ENCODE measurements at regions not wholly inside any gene's neighbourhood (a gene's known extent, or its start where the extent isn't known, plus 50 kb on each side); places are given as distances from the start of the nearest gene placed in this dataset.

DNA sequence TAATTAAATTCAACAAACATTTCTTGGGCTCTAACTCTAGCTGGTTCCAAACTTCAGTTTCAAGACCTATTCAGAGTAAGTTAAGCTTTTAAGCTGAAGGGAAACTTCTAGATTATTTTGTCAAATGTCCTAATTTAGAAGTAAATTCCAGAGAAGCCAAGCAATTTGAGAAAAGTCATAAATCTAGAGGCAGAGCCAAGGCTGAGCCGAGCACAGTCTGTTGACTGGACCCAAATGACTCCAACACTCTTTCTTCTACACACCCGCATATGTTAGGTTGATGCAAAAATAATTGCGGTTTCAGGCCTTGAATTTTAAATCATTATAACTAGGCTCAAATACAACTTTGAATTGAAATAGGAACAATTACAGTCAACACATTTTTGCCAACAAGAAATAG, 319.7 kb downstream of the NFIB start:
- H3K27ac ChIP-seq (ENCODE audit: insufficient read depth, low read length): no peak overlapping the region
- H3K27me3 ChIP-seq (ENCODE audit: control insufficient read depth, insufficient read depth, low read length): no peaks in the 10 kb centered on the region
- no peaks in the 10 kb centered on the region for H4K20me1 ChIP-seq (ENCODE audit: control insufficient read depth, extremely low read depth, insufficient read depth, low read length)
- no peaks in the 10 kb centered on the region for H3K36me3 ChIP-seq (ENCODE audit: control insufficient read depth, insufficient read depth, low read length)
- H3K9me3 ChIP-seq (ENCODE audit: control insufficient read depth, insufficient read depth, low read depth, low read length): no peaks in the 10 kb centered on the region
- no peak overlapping the region for H2AFZ ChIP-seq (ENCODE audit: low read length)
- no peak for DNase-seq (ENCODE audit: low read depth in 2 of 2)
- TF ChIP-seq, protein P1, sequence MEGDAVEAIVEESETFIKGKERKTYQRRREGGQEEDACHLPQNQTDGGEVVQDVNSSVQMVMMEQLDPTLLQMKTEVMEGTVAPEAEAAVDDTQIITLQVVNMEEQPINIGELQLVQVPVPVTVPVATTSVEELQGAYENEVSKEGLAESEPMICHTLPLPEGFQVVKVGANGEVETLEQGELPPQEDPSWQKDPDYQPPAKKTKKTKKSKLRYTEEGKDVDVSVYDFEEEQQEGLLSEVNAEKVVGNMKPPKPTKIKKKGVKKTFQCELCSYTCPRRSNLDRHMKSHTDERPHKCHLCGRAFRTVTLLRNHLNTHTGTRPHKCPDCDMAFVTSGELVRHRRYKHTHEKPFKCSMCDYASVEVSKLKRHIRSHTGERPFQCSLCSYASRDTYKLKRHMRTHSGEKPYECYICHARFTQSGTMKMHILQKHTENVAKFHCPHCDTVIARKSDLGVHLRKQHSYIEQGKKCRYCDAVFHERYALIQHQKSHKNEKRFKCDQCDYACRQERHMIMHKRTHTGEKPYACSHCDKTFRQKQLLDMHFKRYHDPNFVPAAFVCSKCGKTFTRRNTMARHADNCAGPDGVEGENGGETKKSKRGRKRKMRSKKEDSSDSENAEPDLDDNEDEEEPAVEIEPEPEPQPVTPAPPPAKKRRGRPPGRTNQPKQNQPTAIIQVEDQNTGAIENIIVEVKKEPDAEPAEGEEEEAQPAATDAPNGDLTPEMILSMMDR (conservative IDR thresholded peaks at IDR 0.05 in 1 of 2, IDR thresholded peaks at IDR 0.05 in 1 of 2; ENCODE audit: low read depth in 1 of 2, low read length in 2 of 2): no peak
- TF ChIP-seq EZH2 (IDR thresholded peaks at IDR 0.05; ENCODE audit: low read length, missing control alignments): no peak
- no peak overlapping the region for H3K4me3 ChIP-seq (replicated peaks in 1 of 4; ENCODE audit: control extremely low read depth in 1 of 4, insufficient read depth in 1 of 4, low read depth in 3 of 4, low read length in 4 of 4)
- H3K9ac ChIP-seq (ENCODE audit: insufficient read depth, low read length): no peak overlapping the region
- no peaks in the 10 kb centered on the region for H3K79me2 ChIP-seq (ENCODE audit: control insufficient read depth, insufficient read depth, low read length)
- H3K4me2 ChIP-seq (ENCODE audit: extremely low read depth, insufficient read depth, low read length): no peak overlapping the region
- no peaks in the 10 kb centered on the region for H3K4me1 ChIP-seq (ENCODE audit: control insufficient read depth, extremely low read depth, insufficient read depth, low read length)

DNA sequence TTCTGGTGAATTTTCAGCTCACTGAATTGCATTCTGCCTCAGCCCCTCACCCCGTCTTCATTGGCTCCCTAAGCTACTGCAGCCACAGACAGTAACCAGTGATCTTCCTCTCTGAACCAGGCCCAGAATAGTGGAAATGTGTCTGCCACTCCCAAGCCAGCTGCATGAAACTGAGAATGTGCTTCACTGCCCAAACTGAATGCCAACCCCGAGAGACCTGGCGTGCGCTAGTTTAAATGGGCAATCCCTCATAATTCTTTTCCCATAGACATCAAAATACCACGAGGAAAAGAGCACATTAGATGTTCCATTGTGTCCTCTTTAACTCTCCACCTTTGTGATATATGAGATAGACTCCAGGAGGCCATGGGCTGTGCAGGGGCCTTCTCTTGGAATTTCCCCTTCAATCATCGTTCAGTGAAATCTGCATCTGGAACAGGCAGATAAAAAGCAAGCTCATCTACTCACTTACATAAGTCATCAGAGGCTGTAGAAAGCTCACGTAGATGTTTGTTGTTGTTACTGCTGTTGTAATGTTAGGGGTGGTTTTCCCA, 320.2 kb downstream of the NFIB start:
- no peak overlapping the region for H3K27ac ChIP-seq (ENCODE audit: insufficient read depth, low read length)
- no peak overlapping the region for H2AFZ ChIP-seq (ENCODE audit: low read length)
- H3K27me3 ChIP-seq (ENCODE audit: control insufficient read depth, insufficient read depth, low read length): no peaks in the 10 kb centered on the region
- H3K9ac ChIP-seq (ENCODE audit: insufficient read depth, low read length): no peak overlapping the region
- H3K4me3 ChIP-seq (replicated peaks in 1 of 4; ENCODE audit: control extremely low read depth in 1 of 4, insufficient read depth in 1 of 4, low read depth in 3 of 4, low read length in 4 of 4): no peak overlapping the region
- no peak overlapping the region for H3K4me2 ChIP-seq (ENCODE audit: extremely low read depth, insufficient read depth, low read length)
- H3K36me3 ChIP-seq (ENCODE audit: control insufficient read depth, insufficient read depth, low read length): no peaks in the 10 kb centered on the region
- H3K9me3 ChIP-seq (ENCODE audit: control insufficient read depth, insufficient read depth, low read depth, low read length): no peaks in the 10 kb centered on the region
- H4K20me1 ChIP-seq (ENCODE audit: control insufficient read depth, extremely low read depth, insufficient read depth, low read length): no peaks in the 10 kb centered on the region
- no peaks in the 10 kb centered on the region for H3K79me2 ChIP-seq (ENCODE audit: control insufficient read depth, insufficient read depth, low read length)
- no peaks in the 10 kb centered on the region for H3K4me1 ChIP-seq (ENCODE audit: control insufficient read depth, extremely low read depth, insufficient read depth, low read length)
- DNase-seq (ENCODE audit: low read depth in 2 of 2): no peak
- TF ChIP-seq, protein P1 (conservative IDR thresholded peaks at IDR 0.05 in 1 of 2, IDR thresholded peaks at IDR 0.05 in 1 of 2; ENCODE audit: low read depth in 1 of 2, low read length in 2 of 2): no peak
- TF ChIP-seq EZH2 (IDR thresholded peaks at IDR 0.05; ENCODE audit: low read length, missing control alignments): no peak

DNA sequence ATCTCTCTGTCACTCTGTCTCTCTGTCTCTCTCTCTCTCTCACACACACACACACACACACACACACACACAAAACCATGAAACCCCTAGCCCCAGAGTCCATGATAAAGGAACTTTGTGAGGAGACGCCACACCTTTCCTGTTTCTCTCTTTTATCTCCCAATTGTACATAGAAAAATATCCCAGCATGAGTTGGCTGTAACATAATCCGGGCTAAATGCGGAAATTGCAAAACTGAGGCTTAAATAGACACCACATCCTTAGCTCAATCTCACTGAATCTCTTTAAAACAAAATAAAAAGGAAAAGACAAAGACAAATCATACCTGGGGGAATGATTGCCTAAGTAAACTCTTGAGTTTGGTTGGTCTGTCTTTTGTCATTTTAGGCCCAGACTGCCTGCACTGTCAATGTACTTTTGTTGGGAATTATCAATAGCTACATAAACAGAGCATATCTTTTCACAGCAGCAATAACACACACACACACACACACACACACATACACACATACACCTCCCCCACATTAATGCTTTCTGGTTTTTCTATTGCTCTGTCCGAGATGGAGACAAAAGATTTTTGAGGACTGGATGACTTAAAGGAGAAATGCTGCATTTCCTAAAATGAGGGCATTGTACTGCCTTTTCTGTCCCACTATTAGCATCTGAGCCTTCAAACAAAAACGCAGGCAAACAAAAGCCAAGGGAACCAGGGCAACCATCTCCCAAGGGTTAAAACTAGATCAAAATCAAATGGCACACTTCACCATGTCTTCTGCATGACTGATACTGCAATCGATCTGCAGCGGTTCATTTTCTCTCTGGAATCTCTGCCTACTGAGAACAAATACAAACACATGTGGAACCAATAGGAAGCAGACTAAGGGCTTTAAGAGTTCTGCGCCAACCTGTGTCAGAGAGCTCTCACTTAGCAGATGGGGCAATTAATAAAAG, 321.5 kb downstream of the NFIB start:
- Histone ChIP-seq H3K9me3 (ENCODE audit: control insufficient read depth, insufficient read depth, low read depth, low read length) (no peaks in the 10 kb centered on the region), H3K36me3 (ENCODE audit: control insufficient read depth, insufficient read depth, low read length) (no peaks in the 10 kb centered on the region), H3K4me2 (ENCODE audit: extremely low read depth, insufficient read depth, low read length) (no peak overlapping the region), H3K4me1 (ENCODE audit: control insufficient read depth, extremely low read depth, insufficient read depth, low read length) (no peaks in the 10 kb centered on the region), H3K27me3 (ENCODE audit: control insufficient read depth, insufficient read depth, low read length) (no peaks in the 10 kb centered on the region), H3K79me2 (ENCODE audit: control insufficient read depth, insufficient read depth, low read length) (no peaks in the 10 kb centered on the region), H3K9ac (ENCODE audit: insufficient read depth, low read length) (no peak overlapping the region), H4K20me1 (ENCODE audit: control insufficient read depth, extremely low read depth, insufficient read depth, low read length) (no peaks in the 10 kb centered on the region), H3K4me3 (replicated peaks in 1 of 4; ENCODE audit: control extremely low read depth in 1 of 4, insufficient read depth in 1 of 4, low read depth in 3 of 4, low read length in 4 of 4) (no peak overlapping the region), H2AFZ (ENCODE audit: low read length) (no peak overlapping the region), H3K27ac (ENCODE audit: insufficient read depth, low read length) (no peak overlapping the region)
- TF ChIP-seq, protein P1 (conservative IDR thresholded peaks at IDR 0.05 in 1 of 2, IDR thresholded peaks at IDR 0.05 in 1 of 2; ENCODE audit: low read depth in 1 of 2, low read length in 2 of 2): no peak
- no peak for TF ChIP-seq EZH2 (IDR thresholded peaks at IDR 0.05; ENCODE audit: low read length, missing control alignments)
- DNase-seq (ENCODE audit: low read depth in 2 of 2): no peak
